ENCODE measurements at regions not wholly inside any gene's neighbourhood (a gene's known extent, or its start where the extent isn't known, plus 50 kb on each side); places are given as distances from the start of the nearest gene placed in this dataset.

- Mint-ChIP-seq H3K27ac (no peak overlapping the region), H3K27me3 (ENCODE audit: insufficient read depth, low read depth, poor library complexity) (peaks cover 8% of the 10 kb centered on the region), H3K4me3 (no peak overlapping the region), H3K9me3 (no peaks in the 10 kb centered on the region), H3K4me1 (peaks cover 5% of the 10 kb centered on the region), H3K36me3 (ENCODE audit: low read depth) (no peaks in the 10 kb centered on the region)
- Histone ChIP-seq H3K27ac (ENCODE audit: low read depth) (no peak overlapping the region), H3K4me2 (no peak overlapping the region), H3K36me3 (ENCODE audit: insufficient read depth) (no peaks in the 10 kb centered on the region), H3K79me2 (replicated peaks; ENCODE audit: insufficient read depth) (no peaks in the 10 kb centered on the region), H2AFZ (no peak overlapping the region), H3K4me3 (no peak overlapping the region), H3F3A (replicated peaks; ENCODE audit: low read depth) (no peaks in the 10 kb centered on the region), H3K4me1 (ENCODE audit: insufficient read depth) (peaks cover 2% of the 10 kb centered on the region; the same call in 1 of the 2 replicates), H3K9me2 (ENCODE audit: insufficient read depth) (no peaks in the 10 kb centered on the region), H3K27me3 (ENCODE audit: insufficient read depth) (no peaks in the 10 kb centered on the region), H4K20me1 (replicated peaks; ENCODE audit: insufficient read depth) (no peaks in the 10 kb centered on the region)
- ATAC-seq: no peak
- no peak for DNase-seq (ENCODE audit: low spot score)
- TF ChIP-seq EZH2 (IDR thresholded peaks at IDR 0.05; ENCODE audit: low read depth, unreplicated experiment): no peak
- no peak for TF ChIP-seq ETS1 (IDR thresholded peaks at IDR 0.05)
- no peak for TF ChIP-seq REST (IDR thresholded peaks at IDR 0.05; ENCODE audit: unreplicated experiment)
- no peak for TF ChIP-seq POLR2AphosphoS5 (IDR thresholded peaks at IDR 0.05; ENCODE audit: low read depth)
- no peak for TF ChIP-seq ZNF462 (CRISPR knock-in tag; IDR thresholded peaks at IDR 0.05)
- no peak for TF ChIP-seq CREB1 (CRISPR knock-in tag; IDR thresholded peaks at IDR 0.05; ENCODE audit: low read depth)
- TF ChIP-seq ZNF331 (CRISPR knock-in tag; IDR thresholded peaks at IDR 0.05; ENCODE audit: low read depth): no peak
- no peak for TF ChIP-seq JUNB (IDR thresholded peaks at IDR 0.05; ENCODE audit: unreplicated experiment)
- no peak for TF ChIP-seq CTCF (conservative IDR thresholded peaks at IDR 0.05; ENCODE audit: low read depth in 2 of 2)
- no peak for TF ChIP-seq ZNF114 (CRISPR knock-in tag; IDR thresholded peaks at IDR 0.05)
- TF ChIP-seq EZH2phosphoT487 (IDR thresholded peaks at IDR 0.05; ENCODE audit: unreplicated experiment): no peak
These were observed 343.5 kb downstream of the TEX29 start for GRCh38 chr13:111663953-111664421.

Measured in GM23338 (cell line).